ENCODE measurements at regions not wholly inside any gene's neighbourhood (a gene's known extent, or its start where the extent isn't known, plus 50 kb on each side); places are given as distances from the start of the nearest gene placed in this dataset.

- no peak for DNase-seq
- Histone ChIP-seq H3K27me3 (ENCODE audit: insufficient read depth, low read depth) (no peaks in the 10 kb centered on the region), H3K79me2 (ENCODE audit: low read depth) (no peaks in the 10 kb centered on the region), H3K9me3 (ENCODE audit: insufficient read depth, low read depth) (no peaks in the 10 kb centered on the region), H3K4me2 (no peak overlapping the region), H2AFZ (no peak overlapping the region), H3K4me1 (replicated peaks; ENCODE audit: insufficient read depth) (no peaks in the 10 kb centered on the region), H3K36me3 (ENCODE audit: low read depth) (no peaks in the 10 kb centered on the region), H4K20me1 (ENCODE audit: insufficient read depth) (no peaks in the 10 kb centered on the region), H3K4me3 (no peak overlapping the region), H3F3A (ENCODE audit: insufficient read depth, low read depth) (no peaks in the 10 kb centered on the region), H3K27ac (no peak overlapping the region), H3K9me2 (ENCODE audit: insufficient read depth) (no peaks in the 10 kb centered on the region)
- ChIA-PET CTCF (no interaction called here), POLR2A (ENCODE audit: unreplicated experiment) (no interaction called here)
- BruUV-seq (replicated peaks) = no TSS peak
- TF ChIP-seq EZH2 (IDR thresholded peaks at IDR 0.05; ENCODE audit: low read depth) (no peak), CTCF (conservative IDR thresholded peaks at IDR 0.05) (no peak)
- intact Hi-C loops (cut with micrococcal nuclease; ENCODE audit: unreplicated experiment) = no loop called here
Measured at GRCh38 chr13:85655040-85655439, 144.2 kb downstream of the SLITRK6 start.

- no peaks in the 10 kb centered on the region for H3K36me3 ChIP-seq (ENCODE audit: low read depth)
- no peaks in the 10 kb centered on the region for H3K79me2 ChIP-seq (ENCODE audit: low read depth)
- no peak overlapping the region for H2AFZ ChIP-seq
- H3K4me3 ChIP-seq = no peak overlapping the region
- CTCF ChIA-PET = no interaction called here
- intact Hi-C loops (cut with micrococcal nuclease; ENCODE audit: unreplicated experiment) = no loop called here
- H3K27me3 ChIP-seq (ENCODE audit: insufficient read depth, low read depth) = no peaks in the 10 kb centered on the region
- H3K4me1 ChIP-seq (replicated peaks; ENCODE audit: insufficient read depth) = no peaks in the 10 kb centered on the region
- no peaks in the 10 kb centered on the region for H3F3A ChIP-seq (ENCODE audit: insufficient read depth, low read depth)
- H3K9me2 ChIP-seq (ENCODE audit: insufficient read depth) = no peaks in the 10 kb centered on the region
- no peaks in the 10 kb centered on the region for H4K20me1 ChIP-seq (ENCODE audit: insufficient read depth)
- POLR2A ChIA-PET (ENCODE audit: unreplicated experiment) = no interaction called here
- H3K9me3 ChIP-seq (ENCODE audit: insufficient read depth, low read depth) = no peaks in the 10 kb centered on the region
- no peak overlapping the region for H3K27ac ChIP-seq
- H3K4me2 ChIP-seq = no peak overlapping the region
- no peak for TF ChIP-seq CTCF (conservative IDR thresholded peaks at IDR 0.05)
- TF ChIP-seq EZH2 (IDR thresholded peaks at IDR 0.05; ENCODE audit: low read depth) = no peak
- BruUV-seq (replicated peaks) = no TSS peak
- DNase-seq = no peak
Measured at GRCh38 chr13:85654227-85654626, 145.0 kb downstream of the SLITRK6 start.

- Histone ChIP-seq H3K4me2 (no peak overlapping the region), H3K36me3 (ENCODE audit: low read depth) (no peaks in the 10 kb centered on the region), H4K20me1 (ENCODE audit: insufficient read depth) (no peaks in the 10 kb centered on the region), H3K4me3 (no peak overlapping the region), H3F3A (ENCODE audit: insufficient read depth, low read depth) (no peaks in the 10 kb centered on the region), H3K4me1 (replicated peaks; ENCODE audit: insufficient read depth) (no peaks in the 10 kb centered on the region), H3K9me2 (ENCODE audit: insufficient read depth) (no peaks in the 10 kb centered on the region), H2AFZ (no peak overlapping the region), H3K79me2 (ENCODE audit: low read depth) (no peaks in the 10 kb centered on the region), H3K27ac (no peak overlapping the region), H3K9me3 (ENCODE audit: insufficient read depth, low read depth) (no peaks in the 10 kb centered on the region), H3K27me3 (ENCODE audit: insufficient read depth, low read depth) (no peaks in the 10 kb centered on the region)
- intact Hi-C loops (cut with micrococcal nuclease; ENCODE audit: unreplicated experiment) = no loop called here
- DNase-seq = no peak
- POLR2A ChIA-PET (ENCODE audit: unreplicated experiment) = no interaction called here
- TF ChIP-seq EZH2 (IDR thresholded peaks at IDR 0.05; ENCODE audit: low read depth) (no peak), CTCF (conservative IDR thresholded peaks at IDR 0.05) (no peak)
- CTCF ChIA-PET = no interaction called here
- BruUV-seq (replicated peaks) = no TSS peak
Measured at GRCh38 chr13:85653681-85654080, 145.5 kb downstream of the SLITRK6 start.

Measured in PC-9 (cell line).